ENCODE measurements at regions not wholly inside any gene's neighbourhood (a gene's known extent, or its start where the extent isn't known, plus 50 kb on each side); places are given as distances from the start of the nearest gene placed in this dataset.

GRCh38 chr12:23002381-23002780 lies 377.4 kb downstream of the ETNK1 start:
- TF ChIP-seq EZH2phosphoT487 (IDR thresholded peaks at IDR 0.05; ENCODE audit: borderline replicate concordance, low read depth, low read length) (no peak), CTCF (conservative IDR thresholded peaks at IDR 0.05; ENCODE audit: low read length) (no peak)
